Right lobe of liver (tissue), 4 donors: ENCODE measurements at regions not wholly inside any gene's neighbourhood (a gene's known extent, or its start where the extent isn't known, plus 50 kb on each side); places are given as distances from the start of the nearest gene placed in this dataset.

ENCODE experiments used
- POLR2A ChIP-seq: fragments of 450-650 bp; IDR thresholded peaks from one replicate; pipeline ENCODE4 v1.6.1; 2017; ENCODE audit warnings: antibody characterized with exemption, mild to moderate bottlenecking
- TF ChIP-seq, protein P1 (sequence below), 4 donors: fragments of 200-600 bp in 3 of 4; fragments of 450-650 bp in 1 of 4; IDR thresholded peaks; one replicate each; pipeline versions ENCODE4 v1.5.1 to v1.8.0; 2016 to 2022; ENCODE audit warnings: antibody characterized with exemption in 4 of 4, mild to moderate bottlenecking in 2 of 4
- donor health status: DM: no; HTN: no; CAD: no.
- donor health status: DM: no; HTN: no; CAD: no.
- donor health status: DM: no; HTN: yes; CAD: no.

DNA sequence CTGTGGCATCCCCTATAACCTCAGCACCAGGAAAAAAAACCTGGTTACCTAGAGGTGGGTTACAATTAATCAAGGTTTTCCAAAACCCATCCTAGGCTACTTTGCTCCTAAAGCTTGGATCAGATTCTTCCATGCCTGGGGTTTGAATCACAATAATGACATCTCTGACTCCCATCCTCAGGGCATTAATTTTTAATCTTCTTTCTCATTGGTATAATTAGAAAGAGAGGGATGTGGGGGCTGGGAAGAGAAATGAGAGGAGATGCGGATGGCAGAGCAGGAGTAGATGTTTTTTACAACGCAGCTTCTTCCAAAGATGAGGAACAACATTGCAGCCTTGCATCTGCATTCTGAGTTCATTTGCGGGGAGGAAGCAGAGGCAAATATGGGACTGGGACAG lies 117.2 kb upstream of the E2F8 start:
- TF ChIP-seq, protein P1, sequence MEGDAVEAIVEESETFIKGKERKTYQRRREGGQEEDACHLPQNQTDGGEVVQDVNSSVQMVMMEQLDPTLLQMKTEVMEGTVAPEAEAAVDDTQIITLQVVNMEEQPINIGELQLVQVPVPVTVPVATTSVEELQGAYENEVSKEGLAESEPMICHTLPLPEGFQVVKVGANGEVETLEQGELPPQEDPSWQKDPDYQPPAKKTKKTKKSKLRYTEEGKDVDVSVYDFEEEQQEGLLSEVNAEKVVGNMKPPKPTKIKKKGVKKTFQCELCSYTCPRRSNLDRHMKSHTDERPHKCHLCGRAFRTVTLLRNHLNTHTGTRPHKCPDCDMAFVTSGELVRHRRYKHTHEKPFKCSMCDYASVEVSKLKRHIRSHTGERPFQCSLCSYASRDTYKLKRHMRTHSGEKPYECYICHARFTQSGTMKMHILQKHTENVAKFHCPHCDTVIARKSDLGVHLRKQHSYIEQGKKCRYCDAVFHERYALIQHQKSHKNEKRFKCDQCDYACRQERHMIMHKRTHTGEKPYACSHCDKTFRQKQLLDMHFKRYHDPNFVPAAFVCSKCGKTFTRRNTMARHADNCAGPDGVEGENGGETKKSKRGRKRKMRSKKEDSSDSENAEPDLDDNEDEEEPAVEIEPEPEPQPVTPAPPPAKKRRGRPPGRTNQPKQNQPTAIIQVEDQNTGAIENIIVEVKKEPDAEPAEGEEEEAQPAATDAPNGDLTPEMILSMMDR (IDR thresholded peaks at IDR 0.05): no peak
- TF ChIP-seq POLR2A: no peak
